ENCODE measurements at regions not wholly inside any gene's neighbourhood (a gene's known extent, or its start where the extent isn't known, plus 50 kb on each side); places are given as distances from the start of the nearest gene placed in this dataset.

DNA sequence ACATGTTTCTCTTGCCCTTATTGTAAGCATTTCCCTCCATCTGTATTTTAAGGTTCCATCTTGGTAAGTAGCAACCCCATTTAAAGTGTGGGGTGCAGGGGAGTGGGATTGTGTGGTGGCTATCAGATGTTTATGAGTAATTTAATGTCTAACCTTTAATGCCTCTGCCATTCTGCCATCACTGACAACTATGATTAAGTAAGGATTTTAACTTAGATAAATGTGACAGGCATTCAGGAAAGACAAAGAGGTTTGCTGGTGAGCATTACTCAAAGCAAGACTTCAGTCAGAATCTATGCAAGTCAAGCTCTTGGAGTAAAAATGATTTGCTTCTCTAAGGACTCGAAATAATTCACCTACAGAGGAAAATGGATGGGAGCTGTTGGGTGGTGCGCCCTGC is 143.0 kb downstream of the NXNL2 start:
- in situ Hi-C loops (cut with MboI; ENCODE audit: low pct_ligation_motif_present in 1 of 4, low pct_unique_long_range_greater_than_20kb in 1 of 4, low sequenced_read_pairs in 3 of 4): no loop called here
- H3K9me3 ChIP-seq: no peaks in the 10 kb centered on the region
- intact Hi-C loops (cut with DNase I; ENCODE audit: low total_unique reads): no loop called here
- 84 to 85% methylated on average over 2 of the region's 2 CpGs for WGBS, 2 donors (ENCODE audit: low coverage in 1 of 2)
- no peak overlapping the region for H3K4me3 ChIP-seq
- no peak overlapping the region for H3K27ac ChIP-seq
- DNase-seq: no peak
- H3K36me3 ChIP-seq: no peaks in the 10 kb centered on the region
- no peaks in the 10 kb centered on the region for H3K4me1 ChIP-seq
- no peak for TF ChIP-seq EP300 (IDR thresholded peaks at IDR 0.05; ENCODE audit: low read depth)
- no peak for TF ChIP-seq POLR2AphosphoS5 (IDR thresholded peaks at IDR 0.05)
- TF ChIP-seq POLR2A (IDR thresholded peaks at IDR 0.05): no peak
- no peak for TF ChIP-seq CTCF (IDR thresholded peaks at IDR 0.05)
- H3K27me3 ChIP-seq: no peaks in the 10 kb centered on the region

DNA sequence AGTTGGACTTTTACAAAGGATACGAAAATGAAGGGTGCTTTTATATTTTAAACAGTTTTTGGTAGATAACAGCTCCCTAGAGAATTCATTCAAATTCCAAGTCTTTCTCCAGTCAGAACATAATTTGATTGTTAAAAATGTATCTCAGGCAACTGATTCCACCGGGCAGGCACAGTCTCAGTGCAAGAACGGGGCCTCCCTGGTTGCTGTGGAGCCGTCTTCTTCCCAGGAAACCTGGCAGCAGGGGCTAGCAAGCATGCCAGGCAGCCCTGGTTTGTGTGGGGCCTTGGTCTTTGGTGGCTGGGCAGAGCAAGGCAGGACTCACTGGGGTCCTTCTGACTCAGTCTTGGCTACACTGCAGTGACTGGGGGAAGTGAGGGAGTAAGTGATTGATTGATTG is 143.5 kb downstream of the NXNL2 start:
- intact Hi-C loops (cut with DNase I; ENCODE audit: low total_unique reads) (no loop called here), in situ Hi-C loops (cut with MboI; ENCODE audit: low pct_ligation_motif_present in 1 of 4, low pct_unique_long_range_greater_than_20kb in 1 of 4, low sequenced_read_pairs in 3 of 4) (no loop called here)
- Histone ChIP-seq H3K9me3 (no peaks in the 10 kb centered on the region), H3K36me3 (no peaks in the 10 kb centered on the region), H3K4me3 (no peak overlapping the region), H3K27ac (no peak overlapping the region), H3K27me3 (no peaks in the 10 kb centered on the region), H3K4me1 (no peaks in the 10 kb centered on the region)
- DNase-seq: no peak
- TF ChIP-seq CTCF (IDR thresholded peaks at IDR 0.05): no peak
- no peak for TF ChIP-seq POLR2A (IDR thresholded peaks at IDR 0.05)
- TF ChIP-seq POLR2AphosphoS5 (IDR thresholded peaks at IDR 0.05): no peak
- no peak for TF ChIP-seq EP300 (IDR thresholded peaks at IDR 0.05; ENCODE audit: low read depth)
- WGBS, 2 donors (ENCODE audit: low coverage in 1 of 2): 84 to 91% methylated on average over 2 to 4 of the region's 4 CpGs

DNA sequence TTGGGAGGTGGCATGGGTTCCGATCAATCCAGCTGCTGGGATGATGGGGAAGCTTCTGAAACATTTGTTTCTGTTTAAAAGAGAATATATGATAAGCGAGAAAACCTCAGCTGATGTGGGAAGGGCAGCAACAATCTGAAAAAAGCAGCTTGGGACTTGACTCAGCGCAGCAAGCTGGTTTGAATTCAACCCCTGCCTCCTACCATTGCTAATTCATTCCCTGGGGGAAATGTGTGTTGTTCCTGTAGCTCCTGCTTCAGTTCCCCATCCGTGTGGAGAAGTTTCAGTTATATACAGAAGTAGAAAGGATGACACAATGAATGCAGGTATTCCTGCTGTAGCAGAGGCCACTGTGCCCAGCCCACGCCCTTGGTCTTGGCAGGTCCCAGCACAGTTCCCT is 145.1 kb downstream of the NXNL2 start:
- in situ Hi-C loops (cut with MboI; ENCODE audit: low pct_ligation_motif_present in 1 of 4, low pct_unique_long_range_greater_than_20kb in 1 of 4, low sequenced_read_pairs in 3 of 4): no loop called here
- no peak overlapping the region for H3K4me3 ChIP-seq
- intact Hi-C loops (cut with DNase I; ENCODE audit: low total_unique reads): no loop called here
- no peak overlapping the region for H3K27ac ChIP-seq
- 77% methylated on average over 5 of the region's 5 CpGs; no CpG with 5 or more reads in 1 of the 2 donors for WGBS, 2 donors (ENCODE audit: low coverage in 1 of 2)
- DNase-seq: no peak
- H3K27me3 ChIP-seq: no peaks in the 10 kb centered on the region
- no peaks in the 10 kb centered on the region for H3K36me3 ChIP-seq
- H3K9me3 ChIP-seq: no peaks in the 10 kb centered on the region
- no peak for TF ChIP-seq POLR2A (IDR thresholded peaks at IDR 0.05)
- TF ChIP-seq EP300 (IDR thresholded peaks at IDR 0.05; ENCODE audit: low read depth): no peak
- TF ChIP-seq CTCF (IDR thresholded peaks at IDR 0.05): no peak
- TF ChIP-seq POLR2AphosphoS5 (IDR thresholded peaks at IDR 0.05): no peak
- H3K4me1 ChIP-seq: no peaks in the 10 kb centered on the region

- intact Hi-C loops (cut with DNase I; ENCODE audit: low total_unique reads) (no loop called here), in situ Hi-C loops (cut with MboI; ENCODE audit: low pct_ligation_motif_present in 1 of 4, low pct_unique_long_range_greater_than_20kb in 1 of 4, low sequenced_read_pairs in 3 of 4) (no loop called here)
- H3K4me3 ChIP-seq: no peak overlapping the region
- H3K36me3 ChIP-seq: no peaks in the 10 kb centered on the region
- no peaks in the 10 kb centered on the region for H3K4me1 ChIP-seq
- TF ChIP-seq EP300 (IDR thresholded peaks at IDR 0.05; ENCODE audit: low read depth) (no peak), POLR2AphosphoS5 (IDR thresholded peaks at IDR 0.05) (no peak), CTCF (IDR thresholded peaks at IDR 0.05) (no peak), POLR2A (IDR thresholded peaks at IDR 0.05) (no peak)
- no peaks in the 10 kb centered on the region for H3K9me3 ChIP-seq
- DNase-seq: no peak
- WGBS, 2 donors (ENCODE audit: low coverage in 1 of 2): 83% methylated on average over 8 of the region's 8 CpGs; no CpG with 5 or more reads in 1 of the 2 donors
- no peak overlapping the region for H3K27ac ChIP-seq
- no peaks in the 10 kb centered on the region for H3K27me3 ChIP-seq
These were observed 145.7 kb downstream of the NXNL2 start for GRCh38 chr9:88680505-88681160.

All from transverse colon (tissue), 4 donors.